ENCODE measurements at regions not wholly inside any gene's neighbourhood (a gene's known extent, or its start where the extent isn't known, plus 50 kb on each side); places are given as distances from the start of the nearest gene placed in this dataset.

DNA sequence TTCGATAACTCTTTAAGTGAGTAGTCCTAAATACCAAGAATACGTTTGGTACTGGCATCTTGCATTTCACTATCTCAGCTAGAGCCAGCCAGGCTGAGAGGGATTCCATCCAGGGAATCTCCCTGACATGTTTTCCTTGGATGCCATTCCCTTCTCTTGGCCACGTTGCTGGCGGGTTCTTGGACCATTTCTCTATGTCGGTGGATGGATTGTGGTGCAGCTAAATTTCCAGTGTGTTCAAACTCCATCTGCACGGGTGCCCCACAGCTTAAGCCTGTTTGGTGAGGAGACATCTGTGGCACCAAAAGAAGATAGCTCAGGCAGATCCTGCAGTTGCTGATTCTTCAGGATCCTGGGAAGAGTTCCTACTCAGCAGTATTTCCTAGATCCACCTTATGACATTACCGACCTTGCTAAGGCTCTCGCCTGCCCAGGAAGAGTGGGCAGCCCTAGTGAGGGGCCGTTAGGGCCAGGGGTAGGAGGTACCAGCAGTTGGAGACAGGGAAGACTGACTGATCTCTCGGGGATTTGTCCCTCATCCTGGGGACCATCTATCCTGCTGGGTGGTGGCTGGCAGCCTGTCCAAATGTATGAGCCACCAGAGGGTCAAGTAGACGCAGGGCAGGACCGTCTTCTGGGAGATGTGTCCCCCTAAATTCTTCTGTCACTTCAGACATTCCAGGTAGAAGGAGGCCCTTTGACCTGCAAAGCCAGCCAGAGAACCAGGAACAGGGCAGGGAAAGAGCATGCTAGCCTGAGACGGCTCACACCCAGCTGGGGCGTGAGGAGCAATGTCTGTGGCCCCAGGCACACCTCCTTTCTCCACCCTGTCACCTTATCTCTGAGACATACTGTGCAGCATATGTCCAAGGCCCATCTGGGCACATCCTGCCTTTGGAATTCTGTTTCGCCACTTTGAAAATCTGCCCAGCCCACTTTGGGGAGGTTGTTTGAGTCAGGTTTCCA is 72.6 kb upstream of the CAPRIN2 start:
- no peak for DNase-seq

DNA sequence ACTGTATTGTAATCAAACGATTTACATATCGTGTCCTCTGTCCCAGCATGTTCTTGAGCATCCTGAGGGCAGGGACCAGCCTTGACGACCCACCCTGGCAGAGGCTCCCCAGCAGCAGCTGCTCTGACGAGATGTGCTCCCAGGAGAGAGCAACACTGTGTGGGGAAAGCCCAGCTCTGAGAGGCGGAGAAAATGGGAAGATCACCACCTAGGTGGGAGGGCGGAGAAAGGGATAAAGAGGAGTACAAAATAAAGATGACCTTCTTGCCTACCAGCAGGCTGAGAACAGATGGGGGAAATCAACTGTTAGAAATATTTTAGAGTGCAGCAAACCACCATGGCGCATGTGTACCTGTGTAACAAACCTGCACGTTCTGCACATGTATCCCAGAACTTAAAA is 71.5 kb upstream of the CAPRIN2 start:
- no peak for DNase-seq

DNA sequence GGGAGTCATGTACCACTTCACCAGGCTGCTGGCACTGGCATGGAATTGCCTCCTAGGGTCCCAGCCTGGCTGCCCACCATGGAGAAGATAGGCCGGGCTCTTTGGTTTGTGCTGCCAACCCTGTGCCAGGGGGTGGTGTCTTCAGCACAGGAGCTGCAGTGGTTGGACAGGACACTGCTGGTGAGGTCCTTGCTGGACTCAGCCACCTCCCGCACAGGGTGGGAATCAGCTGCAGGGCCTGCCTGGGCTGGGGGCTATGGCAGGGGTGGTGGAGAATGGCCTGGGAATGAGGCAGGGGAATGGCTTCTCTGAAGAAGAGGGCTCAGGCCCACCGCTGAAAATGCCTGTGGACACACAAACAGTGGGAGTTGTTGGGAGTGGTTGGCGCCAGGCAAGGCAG is 70.6 kb upstream of the CAPRIN2 start:
- no peak for DNase-seq

DNA sequence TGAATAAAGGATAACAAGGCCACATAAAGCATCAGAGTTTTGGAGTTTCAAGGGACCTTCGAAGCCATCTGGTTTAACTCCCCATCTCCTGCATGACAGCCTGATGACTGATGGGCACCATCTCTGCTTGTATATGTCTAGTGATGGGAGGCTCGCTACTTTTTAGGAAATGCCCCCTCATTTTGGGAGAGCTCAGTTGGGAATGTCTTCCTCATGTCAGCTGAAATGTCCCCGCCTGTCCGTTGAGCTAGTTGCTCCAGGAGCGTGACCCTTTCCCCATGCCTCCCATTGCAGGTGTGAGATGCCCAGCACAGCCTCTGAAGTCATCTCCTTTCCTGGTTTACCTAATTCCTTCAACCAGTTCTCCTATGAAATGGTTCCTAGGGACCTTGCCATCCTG is 69.6 kb upstream of the CAPRIN2 start:
- no peak for DNase-seq

DNA sequence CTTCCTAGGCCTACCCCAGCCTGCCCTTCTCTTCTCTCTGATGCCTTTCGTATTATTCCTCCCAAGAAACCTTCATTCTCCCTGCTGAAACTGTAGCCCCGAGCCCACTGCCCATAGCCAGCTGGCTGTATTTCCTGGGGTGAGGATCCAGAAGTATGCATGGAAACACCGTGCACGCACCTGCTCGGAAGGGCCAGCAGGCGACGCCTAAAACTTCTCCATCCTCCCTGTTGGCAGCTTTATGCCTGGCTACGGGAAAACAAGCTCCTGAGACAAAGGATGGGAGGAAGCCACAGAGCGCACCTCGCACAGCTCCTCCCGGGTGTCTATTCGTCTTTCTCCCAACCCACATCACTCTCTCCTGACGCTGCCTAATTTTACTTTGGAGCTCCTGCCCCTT is 69.0 kb upstream of the CAPRIN2 start:
- DNase-seq, result no peak

DNA sequence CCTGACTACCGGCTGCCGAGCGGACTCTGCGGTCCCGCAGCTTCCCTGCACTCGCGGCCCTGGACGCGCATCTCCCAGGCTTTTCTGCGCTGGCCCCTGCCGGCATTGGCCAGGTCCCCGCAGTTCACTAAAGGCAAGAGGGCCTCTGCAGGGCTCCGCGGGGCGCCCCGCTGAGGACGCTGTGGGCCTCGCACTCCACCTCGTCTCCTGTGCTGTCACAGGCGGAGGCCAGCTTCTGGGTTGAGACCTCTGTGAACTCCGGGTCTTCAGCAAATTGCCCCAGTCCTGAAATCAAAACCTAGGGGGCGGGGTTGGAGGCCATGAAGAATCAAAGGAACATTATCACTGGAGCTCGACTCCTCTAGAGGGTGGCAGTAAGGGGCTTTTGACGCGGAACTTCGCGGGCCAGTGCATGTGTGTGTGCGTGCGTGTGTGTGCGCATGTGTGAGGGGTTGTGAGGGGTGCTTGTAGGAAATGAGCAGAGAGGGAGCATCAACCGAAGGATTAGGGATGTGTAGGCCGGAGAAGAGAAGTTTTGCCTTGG is 68.5 kb upstream of the CAPRIN2 start:
- peak; percentile 66 for DNase-seq

DNA sequence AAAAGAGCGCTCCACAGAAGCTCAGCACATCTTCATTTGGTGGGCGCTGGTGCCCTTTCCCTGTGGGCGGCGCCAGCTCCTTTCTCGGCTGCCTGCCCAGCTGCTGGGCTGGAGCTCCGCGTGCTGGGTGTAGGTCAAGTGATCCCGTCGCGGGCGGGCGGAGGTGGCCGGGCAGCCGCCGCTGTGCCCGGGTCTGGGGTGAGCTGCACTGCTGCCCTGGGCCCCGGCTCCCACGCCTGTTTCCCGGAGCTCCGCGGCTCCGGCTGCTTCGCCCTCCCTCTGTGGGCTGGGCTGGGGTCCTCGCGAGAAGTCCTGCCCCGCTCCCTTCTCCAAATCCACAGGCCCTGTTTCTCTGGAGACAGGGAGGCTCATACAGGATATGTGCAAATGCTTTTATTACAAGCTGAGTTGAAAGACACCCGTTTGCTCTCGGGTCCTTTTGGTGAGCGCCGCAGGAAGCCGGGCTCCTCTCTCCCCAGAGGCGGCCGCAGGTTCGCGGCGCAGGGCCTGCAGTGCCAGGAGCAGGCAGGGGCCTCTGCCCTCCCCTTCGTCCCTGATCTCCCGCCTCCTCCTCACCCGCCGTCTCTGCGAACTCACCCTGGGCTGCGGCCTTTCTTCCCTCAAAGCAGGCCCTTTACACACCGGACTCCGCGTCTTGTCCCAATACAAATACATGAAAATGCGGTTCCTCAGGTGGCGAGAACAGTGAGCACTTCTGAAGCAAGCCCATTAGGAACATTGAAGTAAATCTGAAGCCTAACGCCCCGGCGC is 67.8 kb upstream of the CAPRIN2 start:
- peak; percentile 68 for DNase-seq

DNA sequence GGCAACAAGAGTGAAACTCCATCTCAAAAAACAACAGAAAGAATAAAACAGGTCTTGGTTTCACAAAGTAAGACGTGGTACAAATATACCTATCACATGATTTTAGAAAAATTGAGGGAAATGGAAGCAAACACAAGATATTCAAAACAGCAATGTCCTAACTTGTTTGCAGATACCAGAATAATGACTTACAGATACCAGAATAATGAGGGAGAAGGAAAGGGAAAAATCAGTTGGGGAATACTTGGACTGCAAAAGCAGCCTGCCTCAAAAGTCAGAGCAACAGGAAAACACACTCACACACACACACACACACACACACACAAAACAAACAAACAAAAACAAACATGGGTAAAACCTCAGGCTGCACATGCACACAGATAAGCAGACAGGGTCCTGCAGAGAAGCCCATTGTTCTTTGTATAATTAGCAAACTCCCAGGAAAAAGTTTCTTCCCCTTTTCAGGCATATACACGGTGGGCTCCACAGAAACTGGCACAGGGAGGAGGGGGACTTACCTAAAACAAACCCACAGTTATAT is 65.7 kb upstream of the CAPRIN2 start:
- DNase-seq, result no peak

DNA sequence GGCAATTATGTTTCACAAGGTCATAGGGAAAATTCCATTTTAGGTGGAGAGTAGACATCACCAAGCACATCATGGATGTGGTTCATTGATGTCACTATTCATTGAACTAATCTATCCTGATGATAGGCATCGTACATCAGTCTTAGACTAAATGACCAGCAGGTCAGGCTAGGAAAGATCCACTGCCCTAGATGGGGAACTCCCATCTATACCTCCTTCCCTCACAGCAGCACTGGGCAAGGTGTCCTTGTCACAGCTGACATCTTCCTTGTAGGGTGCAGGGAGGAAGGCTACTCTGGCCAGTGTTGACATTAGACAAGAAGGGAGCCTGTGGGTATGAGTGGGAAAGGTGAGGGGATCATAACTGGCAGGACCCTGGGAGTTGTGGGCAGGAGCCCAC is 63.8 kb upstream of the CAPRIN2 start:
- no peak for DNase-seq

DNA sequence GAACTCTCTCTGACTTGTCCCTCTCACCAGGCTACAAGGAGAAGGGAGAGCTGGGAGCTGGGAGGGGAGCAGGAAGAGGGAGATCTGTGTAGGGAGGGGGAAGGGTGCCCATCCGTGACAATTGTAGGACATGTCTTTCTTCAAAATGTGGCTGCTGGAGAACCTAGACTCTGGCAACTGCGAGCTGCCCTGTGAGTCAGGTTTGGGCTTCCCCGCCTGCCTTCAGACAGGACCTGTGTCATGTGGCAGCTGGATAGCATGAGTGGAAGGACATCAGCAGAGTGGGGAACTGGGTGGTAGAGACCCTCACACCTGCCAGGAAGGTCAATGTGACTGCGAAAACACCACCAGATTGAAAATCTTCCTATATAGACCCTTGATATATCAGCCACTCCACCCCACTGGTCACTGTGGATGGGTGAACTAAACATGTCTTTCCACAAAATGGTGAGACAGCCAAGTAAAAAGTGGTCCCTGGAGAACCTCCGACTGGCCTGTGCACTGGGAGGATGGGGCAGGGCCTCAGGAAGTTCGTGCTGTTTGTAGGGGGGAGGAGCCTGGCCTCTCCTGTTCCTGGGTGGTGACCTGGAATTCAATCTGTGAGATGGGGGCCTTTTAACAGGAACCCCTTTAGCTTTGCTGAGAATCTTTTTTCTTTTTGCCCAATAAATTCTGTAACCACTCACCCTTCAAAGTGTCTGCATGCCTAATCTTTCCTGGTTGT is 62.2 kb upstream of the CAPRIN2 start:
- no peak for DNase-seq

DNA sequence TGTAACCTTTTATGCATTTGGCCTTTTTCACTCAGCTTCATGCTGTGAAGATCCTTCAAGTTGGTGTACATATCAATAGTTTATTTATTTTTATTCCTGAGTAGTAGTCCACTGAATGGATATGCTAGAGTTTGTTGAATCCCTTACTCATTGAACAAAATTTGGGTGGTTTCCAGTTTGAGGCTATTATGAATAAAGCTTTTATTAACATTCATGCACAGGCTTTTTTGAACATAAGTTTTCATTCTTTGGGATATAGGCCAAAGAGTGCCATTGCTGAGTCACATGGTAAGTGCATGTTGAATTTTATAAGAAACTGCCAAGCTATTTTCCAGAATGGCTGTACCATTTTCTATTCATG is 59.5 kb upstream of the CAPRIN2 start:
- no peak for DNase-seq

DNA sequence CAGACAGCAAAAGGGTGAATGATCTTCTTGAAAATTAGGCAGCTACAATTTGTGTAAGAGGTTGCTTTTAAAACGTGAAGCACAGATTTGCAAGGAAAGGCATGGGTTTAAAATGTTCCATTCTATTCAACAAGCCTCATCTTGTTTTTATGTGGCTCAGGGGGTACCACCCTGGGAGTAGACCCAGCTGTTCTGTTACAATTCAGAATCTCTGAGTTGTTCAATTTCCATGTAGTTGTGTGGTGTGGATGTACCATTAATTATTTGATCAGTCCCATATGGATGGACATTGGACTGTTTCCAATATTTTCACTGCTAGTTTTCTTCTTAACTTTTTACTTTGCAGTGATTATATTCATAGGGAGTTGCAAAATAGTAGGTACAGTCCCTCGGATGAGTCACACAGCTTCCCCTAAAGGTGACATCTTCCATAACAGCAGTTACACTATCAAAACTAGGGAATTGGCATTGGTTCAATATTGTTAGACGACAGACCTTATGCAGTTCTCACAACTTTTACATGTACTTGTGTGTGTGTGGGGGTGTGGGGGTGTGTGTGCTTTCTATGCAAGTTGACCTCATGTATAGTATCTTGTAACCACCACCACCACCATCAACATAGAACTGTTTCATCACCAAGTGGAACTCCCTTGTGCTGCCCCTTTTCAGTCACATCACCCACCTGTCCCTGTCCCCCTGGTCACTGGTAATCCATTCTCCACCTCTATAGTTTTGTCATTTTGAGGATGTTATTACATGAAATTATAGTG is 59.0 kb upstream of the CAPRIN2 start:
- no peak for DNase-seq

DNA sequence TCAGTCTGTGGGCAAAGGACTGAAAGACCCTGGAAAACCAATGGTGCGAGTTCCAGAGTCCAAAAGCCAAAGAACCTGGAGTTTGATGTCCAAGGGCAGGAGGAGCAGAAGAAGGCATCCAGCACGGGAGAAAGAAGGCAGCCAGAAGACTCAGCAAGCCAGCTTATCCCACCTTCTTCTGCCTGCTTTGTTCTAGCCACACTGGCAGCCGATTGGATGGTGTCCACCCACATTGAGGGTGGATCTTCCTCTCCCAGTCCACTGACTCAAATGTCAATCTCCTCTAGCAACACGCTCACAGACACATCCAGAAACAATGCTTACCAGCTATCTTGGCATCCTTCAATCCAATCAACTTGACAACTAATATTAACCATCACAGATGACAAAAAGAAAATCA is 57.2 kb upstream of the CAPRIN2 start:
- no peak for DNase-seq

DNA sequence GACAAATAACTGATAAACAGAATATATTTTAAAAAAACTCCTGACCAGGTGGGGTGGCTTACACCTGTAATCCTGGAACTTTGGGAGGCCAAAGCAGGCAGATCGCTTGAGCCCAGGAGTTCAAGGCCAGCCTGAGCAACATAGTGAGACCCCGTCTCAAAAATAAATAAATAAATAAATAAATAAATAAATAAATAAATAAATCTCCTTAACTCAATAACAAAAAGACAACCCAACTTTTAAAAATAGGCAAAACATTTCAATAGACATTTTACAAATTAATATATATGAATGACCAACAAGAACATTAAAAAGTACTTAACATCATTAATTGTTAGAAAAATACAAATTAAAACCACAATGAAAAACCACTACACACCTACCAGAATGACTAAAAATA is 56.2 kb upstream of the CAPRIN2 start:
- DNase-seq, result no peak

DNA sequence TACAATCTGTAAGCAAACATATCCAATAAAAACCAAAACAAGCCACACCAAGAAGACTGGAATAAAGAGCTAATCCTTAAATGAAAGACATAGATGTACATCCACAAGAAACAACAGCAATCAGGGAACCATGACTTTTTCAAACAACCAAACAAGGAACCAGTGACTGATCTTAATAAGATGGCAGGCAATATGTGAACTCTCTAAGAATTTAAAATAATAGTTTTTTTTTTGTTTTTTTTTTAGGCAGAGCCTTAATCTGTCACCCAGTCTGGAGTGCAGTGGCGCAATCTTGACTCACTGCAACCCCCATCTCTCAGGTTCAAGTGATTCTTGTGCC is 52.9 kb upstream of the CAPRIN2 start:
- DNase-seq, result no peak

DNA sequence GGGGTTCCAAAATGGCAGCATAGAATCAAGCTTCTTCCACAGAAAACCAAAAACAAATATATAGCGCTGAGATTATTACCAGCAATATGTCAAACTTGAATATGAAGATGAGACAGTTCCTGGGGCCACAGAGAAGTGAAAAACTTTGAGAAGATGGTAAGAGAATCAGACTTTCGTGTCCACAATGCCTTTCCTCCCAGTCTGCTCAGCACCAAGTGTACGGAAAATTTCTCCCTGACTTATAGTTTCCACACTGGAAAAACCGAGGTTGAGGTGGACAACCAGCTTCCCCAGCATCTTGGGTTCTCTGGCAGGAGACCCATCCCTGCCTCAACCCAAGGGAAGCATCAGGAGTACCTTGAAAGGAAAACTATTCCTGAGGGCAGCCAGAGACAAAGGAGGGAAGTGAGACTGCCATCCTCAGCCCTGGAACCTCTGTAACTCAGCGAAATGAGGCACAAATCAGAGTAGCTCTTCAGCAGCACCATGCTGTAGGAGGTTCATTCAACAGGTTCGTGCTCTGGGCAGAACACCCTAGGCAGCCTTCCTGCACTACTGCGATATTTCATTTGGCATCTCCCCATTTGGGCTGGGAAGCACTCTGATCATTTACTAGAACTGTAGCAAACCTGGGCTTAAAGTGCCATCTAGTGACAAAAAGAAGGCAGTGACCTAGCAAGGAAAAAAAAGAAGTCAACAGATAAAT is 52.4 kb upstream of the CAPRIN2 start:
- no peak for DNase-seq

DNA sequence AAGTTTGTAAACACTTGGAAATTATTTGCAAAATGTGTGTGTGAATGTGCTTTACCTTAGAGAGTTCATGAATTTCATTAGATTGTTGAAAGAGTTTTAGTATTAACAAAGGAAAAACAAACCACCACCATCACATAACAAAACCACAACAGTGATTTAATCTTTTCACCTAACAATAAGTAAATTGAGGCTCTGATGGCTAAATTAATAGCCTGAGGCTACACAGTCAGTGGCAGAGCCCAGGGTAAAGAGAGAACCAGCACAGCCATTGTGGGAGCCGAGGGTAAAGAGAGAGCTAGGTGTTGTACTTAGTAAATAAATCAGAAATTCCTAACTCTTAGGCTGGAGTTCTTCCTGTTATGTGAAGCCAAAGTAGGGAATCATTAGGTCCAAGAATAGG is 51.2 kb upstream of the CAPRIN2 start:
- DNase-seq, result no peak
